B cell (primary cell): ENCODE measurements at regions not wholly inside any gene's neighbourhood (a gene's known extent, or its start where the extent isn't known, plus 50 kb on each side); places are given as distances from the start of the nearest gene placed in this dataset.

ENCODE experiments used
- ATAC-seq: fragments of 200-7000 bp; cut with Tn5 transposase; one replicate; pipeline ENCODE4 v1.10.0; 2021; ENCODE audit warnings: low read depth, mild to moderate bottlenecking, moderate number of reproducible peaks, moderate library complexity
- CTCF ChIA-PET: fragments of 350-600 bp; sonication (Branson Sonifier 250); formaldehyde crosslinking; loops from one replicate; lab custom pipeline; 2021; ENCODE audit warnings: antibody characterized with exemption, inconsistent platforms; lab: Charles Lee
- POLR2A ChIA-PET: fragments of 350-600 bp; sonication (Branson Sonifier 250); formaldehyde crosslinking; loops from one replicate; lab custom pipeline; 2021; ENCODE audit warnings: antibody characterized with exemption; lab: Charles Lee
- DNase-seq: peaks from one replicate; pipeline ENCODE4 v3.0.0; 2013
- H2AFZ ChIP-seq: 2 replicates; pipeline ENCODE4 v1.6.1; 2012; ENCODE audit warnings: mild to moderate bottlenecking, low read depth, low read length; ENCODE audit not compliant: insufficient read depth, poor library complexity, severe bottlenecking
- H3K27ac ChIP-seq, 2 donors: 1 replicate in 1 of 2; 2 replicates in 1 of 2; pipeline ENCODE4 v1.5.1; 2012 to 2013; ENCODE audit warnings: low read length in 2 of 2, mild to moderate bottlenecking in 2 of 2, moderate library complexity in 1 of 2
- H3K27me3 ChIP-seq, 4 experiments: fragments of 200-600 bp in 1 of 4; sonication (generic) in 1 of 4; replicated peaks in 1 of 4; 1 replicate in 2 of 4; 2 replicates in 2 of 4; pipeline versions ENCODE4 v1.6.1 to v1.7.0; 2013 to 2016; ENCODE audit warnings: low read length in 3 of 4, mild to moderate bottlenecking in 2 of 4, mixed read lengths in 1 of 4, moderate library complexity in 1 of 4; ENCODE audit not compliant: insufficient read depth in 4 of 4, control insufficient read depth in 3 of 4; ENCODE audit errors: control extremely low read depth in 1 of 4
- H3K36me3 ChIP-seq, 2 experiments: replicated peaks in 1 of 2; 1 replicate in 1 of 2; 2 replicates in 1 of 2; pipeline versions ENCODE4 v1.6.1 to v1.7.1; 2013; ENCODE audit warnings: low read length in 1 of 2; ENCODE audit not compliant: insufficient read depth in 2 of 2, control insufficient read depth in 1 of 2; ENCODE audit errors: control extremely low read depth in 1 of 2, extremely low read depth in 1 of 2
- H3K4me1 ChIP-seq, 2 donors: fragments of 200-600 bp in 1 of 2; sonication (generic) in 1 of 2; 1 replicate in 1 of 2; 2 replicates in 1 of 2; pipeline versions ENCODE4 v1.5.1 to v1.6.1; 2013 to 2017; ENCODE audit warnings: low read length in 2 of 2; ENCODE audit not compliant: control insufficient read depth in 2 of 2, insufficient read depth in 2 of 2
- H3K4me2 ChIP-seq: replicated peaks from 2 replicates; pipeline ENCODE3; 2012; ENCODE audit warnings: mild to moderate bottlenecking, low read depth, low read length; ENCODE audit not compliant: poor library complexity, severe bottlenecking
- H3K4me3 ChIP-seq, 5 experiments: fragments of 200-600 bp in 1 of 5; sonication (generic) in 1 of 5; 1 replicate in 3 of 5; 2 replicates in 2 of 5; pipeline versions ENCODE4 v1.5.1 to v1.7.0; 2011 to 2016; ENCODE audit warnings: low read length in 4 of 5, mild to moderate bottlenecking in 4 of 5, low read depth in 2 of 5, control low read depth in 1 of 5, moderate library complexity in 1 of 5; ENCODE audit not compliant: insufficient read depth in 1 of 5; ENCODE audit errors: control extremely low read depth in 1 of 5, extremely low read depth in 1 of 5
- H3K79me2 ChIP-seq: fragments of 200-600 bp; sonication (generic); one replicate; pipeline ENCODE4 v1.6.0; 2016; ENCODE audit warnings: low read length; ENCODE audit not compliant: control insufficient read depth, insufficient read depth
- H3K9ac ChIP-seq: fragments of 200-600 bp; sonication (generic); 2 replicates; pipeline ENCODE4 v1.6.1; 2017; ENCODE audit warnings: mild to moderate bottlenecking, low read length, moderate library complexity
- H3K9me3 ChIP-seq, 3 donors: one replicate each; pipeline versions ENCODE4 v1.6.1 to v1.7.1; 2013; ENCODE audit warnings: low read length in 2 of 3; ENCODE audit not compliant: control insufficient read depth in 2 of 3, insufficient read depth in 1 of 3; ENCODE audit errors: control extremely low read depth in 1 of 3
- H4K20me1 ChIP-seq: 2 replicates; pipeline ENCODE4 v1.6.0; 2012; ENCODE audit warnings: mild to moderate bottlenecking, low read length; ENCODE audit not compliant: insufficient read depth, control insufficient read depth, poor library complexity, severe bottlenecking
- H3K27ac Mint-ChIP-seq: one replicate; pipeline ENCODE4 v1.8.0; 2021; ENCODE audit warnings: mixed read lengths
- H3K27me3 Mint-ChIP-seq: one replicate; pipeline ENCODE4 v1.8.0; 2021; ENCODE audit warnings: mixed read lengths
- H3K4me1 Mint-ChIP-seq: one replicate; pipeline ENCODE4 v1.8.0; 2021; ENCODE audit warnings: mixed read lengths
- H3K4me3 Mint-ChIP-seq: one replicate; pipeline ENCODE4 v1.8.0; 2021; ENCODE audit warnings: mixed read lengths
- H3K9me3 Mint-ChIP-seq: one replicate; pipeline ENCODE4 v1.8.0; 2022; ENCODE audit warnings: mixed read lengths; ENCODE audit not compliant: insufficient read depth
- CTCF ChIP-seq: fragments of 200-600 bp; IDR thresholded peaks from one replicate; pipeline ENCODE4 v1.8.0; 2022; ENCODE audit warnings: antibody characterized with exemption, mild to moderate bottlenecking
- EZH2 ChIP-seq: IDR thresholded peaks from 2 replicates; pipeline ENCODE4 v1.6.1; 2012; ENCODE audit warnings: borderline replicate concordance, low read depth, mild to moderate bottlenecking, moderate library complexity, low read length; ENCODE audit not compliant: insufficient read depth, poor library complexity, severe bottlenecking
- WGBS: methylation state at CpG from one replicate; pipeline ENCODE4 v1.1.5; 2013; ENCODE audit warnings: missing lambda C conversion rate; ENCODE audit not compliant: insufficient coverage; 5-methylcytosine and 5-hydroxymethylcytosine counted together
- intact Hi-C: fragments of 100-400 bp; cut with micrococcal nuclease; formaldehyde crosslinking; loops from one replicate; pipeline ENCODE4 v1.10.0; 2022

GRCh38 chr2:171253900-171254650 lies 93.4 kb upstream of the TLK1 start:
- Histone ChIP-seq H3K9ac (no peak overlapping the region), H3K79me2 (no peaks in the 10 kb centered on the region), H3K4me1 (no peaks in the 10 kb centered on the region), H3K4me3 (no peak overlapping the region), H3K9me3 (peaks cover 0 to 8% (median 2%) of the 10 kb centered on the region in 3 donors), H3K4me2 (no peak overlapping the region), H2AFZ (no peak overlapping the region), H4K20me1 (no peaks in the 10 kb centered on the region), H3K27ac (no peak overlapping the region), H3K27me3 (no peaks in the 10 kb centered on the region), H3K36me3 (no peaks in the 10 kb centered on the region)
- Mint-ChIP-seq H3K9me3 (no peaks in the 10 kb centered on the region), H3K4me3 (no peak overlapping the region), H3K27ac (no peak overlapping the region), H3K27me3 (no peaks in the 10 kb centered on the region), H3K4me1 (peaks cover 4% of the 10 kb centered on the region)
- ATAC-seq (no peak), DNase-seq (no peak)
- no peak for TF ChIP-seq CTCF
- no peak for TF ChIP-seq EZH2
- ChIA-PET CTCF (interaction anchor here (1.2 to 1.5 kb wide), 2 partner anchors 10 to 162 kb away, joined by 3 to 4 read pairs; no protein-coding TSS in a partner anchor), POLR2A (interaction anchor here (0.6 to 1.1 kb wide), 2 partner anchors 8 to 15 kb away, joined by 3 to 4 read pairs; no protein-coding TSS in a partner anchor)
- WGBS, result no CpG with 5 or more reads among the region's 2 CpGs
- intact Hi-C loops, result no loop called here

GRCh38 chr2:171253279-171253678 lies 92.6 kb upstream of the TLK1 start:
- no peak overlapping the region for H3K4me3 Mint-ChIP-seq
- H3K79me2 ChIP-seq, result no peaks in the 10 kb centered on the region
- peaks cover 5% of the 10 kb centered on the region in 2 donors for H3K4me1 ChIP-seq
- H3K9ac ChIP-seq, result no peak overlapping the region
- H3K9me3 ChIP-seq, result peaks cover 0 to 8% (median 2%) of the 10 kb centered on the region in 3 donors
- intact Hi-C loops, result no loop called here
- H4K20me1 ChIP-seq, result no peaks in the 10 kb centered on the region
- H2AFZ ChIP-seq, result no peak overlapping the region
- H3K27ac Mint-ChIP-seq, result no peak overlapping the region
- H3K4me2 ChIP-seq, result no peak overlapping the region
- ATAC-seq (no peak), DNase-seq (no peak)
- H3K4me3 ChIP-seq, result no peak overlapping the region
- no peaks in the 10 kb centered on the region for H3K27me3 ChIP-seq
- H3K9me3 Mint-ChIP-seq, result no peaks in the 10 kb centered on the region
- TF ChIP-seq EZH2 (no peak), CTCF (no peak)
- no peaks in the 10 kb centered on the region for H3K36me3 ChIP-seq
- H3K27ac ChIP-seq, result no peak overlapping the region
- POLR2A ChIA-PET, result interaction anchor here (1.1 kb wide), 1 partner anchor 15 kb away, joined by 3 read pairs; no protein-coding TSS in a partner anchor
- peaks cover 11% of the 10 kb centered on the region for H3K4me1 Mint-ChIP-seq
- CTCF ChIA-PET, result no interaction called here
- no CpG with 5 or more reads among the region's 1 CpG for WGBS
- H3K27me3 Mint-ChIP-seq, result no peaks in the 10 kb centered on the region
